HepG2 (cell line): ENCODE measurements at regions not wholly inside any gene's neighbourhood (a gene's known extent, or its start where the extent isn't known, plus 50 kb on each side); places are given as distances from the start of the nearest gene placed in this dataset.

ENCODE experiments used
- ATAC-seq: fragments of 200-7000 bp; cut with Tn5 transposase; 3 replicates; pipeline ENCODE4 v1.9.1; 2020; ENCODE audit warnings: mild to moderate bottlenecking, moderate library complexity
- BruUV-seq: library from RNA; stranded (reverse); fragments of 400-500 nt; replicated peaks from 2 replicates; lab custom pipeline; 2021; lab: Mats Ljungman, UMichigan
- CTCF ChIA-PET: fragments of 300-600 bp; formaldehyde crosslinking; extraction: SDS; loops from one replicate; lab custom pipeline; 2021; ENCODE audit warnings: low total read pairs, inconsistent platforms, low intra/inter-chr PET ratio; lab: Yijun Ruan, JAX
- POLR2A ChIA-PET: fragments of 350-600 bp; sonication (Branson Sonifier 250); formaldehyde crosslinking; loops from one replicate; lab custom pipeline; 2020; ENCODE audit warnings: antibody characterized with exemption, inconsistent platforms; lab: Yijun Ruan, JAX
- DNase-seq: peaks from one replicate; pipeline ENCODE4 v3.0.0-alpha.2; 2015; ENCODE audit warnings: low spot score
- FAIRE-seq: peaks from 3 replicates; lab custom pipeline; 2011; peaks lifted over from hg19 to GRCh38; lab: Jason Lieb, UNC
- H2AFZ ChIP-seq: one replicate; pipeline ENCODE4 v1.6.1; 2011; ENCODE audit warnings: low read length, inconsistent platforms
- H3K27ac ChIP-seq: fragments of 300-600 bp; 3 replicates; pipeline ENCODE4 v1.8.0; 2011; ENCODE audit warnings: mixed run types, mild to moderate bottlenecking, mixed read lengths, low read length, inconsistent platforms; ENCODE audit not compliant: insufficient read depth; ENCODE audit errors: extremely low read length
- H3K27me3 ChIP-seq, 2 experiments: fragments of 200-600 bp in 1 of 2; 2 replicates in 1 of 2; 3 replicates in 1 of 2; pipeline versions ENCODE4 v1.6.0 to v1.8.0; 2011; ENCODE audit warnings: low read length in 2 of 2, mild to moderate bottlenecking in 2 of 2, moderate library complexity in 2 of 2, inconsistent platforms in 1 of 2; ENCODE audit not compliant: insufficient read depth in 2 of 2, control insufficient read depth in 1 of 2
- H3K36me3 ChIP-seq, 2 experiments: fragments of 200-600 bp in 1 of 2; replicated peaks in 1 of 2; 2 replicates in 1 of 2; 3 replicates in 1 of 2; pipeline versions ENCODE4 v1.5.1 to v1.8.0; 2011; ENCODE audit warnings: low read length in 2 of 2, inconsistent platforms in 1 of 2; ENCODE audit not compliant: insufficient read depth in 2 of 2, control insufficient read depth in 1 of 2
- H3K4me1 ChIP-seq: 2 replicates; pipeline ENCODE4 v1.5.1; 2012; ENCODE audit warnings: low read length, inconsistent platforms; ENCODE audit not compliant: insufficient read depth
- H3K4me2 ChIP-seq: 2 replicates; pipeline ENCODE4 v1.6.0; 2011; ENCODE audit warnings: low read depth, low read length, inconsistent platforms
- H3K4me3 ChIP-seq, 3 experiments: fragments of 200-600 bp in 1 of 3; sonication (generic), shearing (Covaris generic) in 1 of 3; replicated peaks in 1 of 3; 2 replicates each; pipeline ENCODE4 v1.5.1; 2011 to 2016; ENCODE audit warnings: low read length in 3 of 3, inconsistent platforms in 2 of 3, low read depth in 2 of 3, mild to moderate bottlenecking in 2 of 3, control low read depth in 1 of 3, mixed read lengths in 1 of 3; ENCODE audit not compliant: insufficient read depth in 1 of 3
- H3K79me2 ChIP-seq: one replicate; pipeline ENCODE4 v1.6.1; 2011; ENCODE audit warnings: low read length, inconsistent platforms; ENCODE audit not compliant: insufficient read depth
- H3K9ac ChIP-seq: 2 replicates; pipeline ENCODE4 v1.6.0; 2011; ENCODE audit warnings: mild to moderate bottlenecking, low read depth, low read length, inconsistent platforms; ENCODE audit not compliant: insufficient read depth
- H3K9me3 ChIP-seq: 2 replicates; pipeline ENCODE4 v1.5.1; 2012; ENCODE audit warnings: mild to moderate bottlenecking, low read length
- H4K20me1 ChIP-seq: 2 replicates; pipeline ENCODE4 v1.6.0; 2011; ENCODE audit warnings: inconsistent platforms, mild to moderate bottlenecking, low read length, moderate library complexity; ENCODE audit not compliant: insufficient read depth
- HNRNPL ChIP-seq: fragments of 200-400 bp; formaldehyde crosslinking; IDR thresholded peaks from 2 replicates; pipeline ENCODE4 v1.6.1; 2017; ENCODE audit warnings: mild to moderate bottlenecking, low read depth, low read length
- SALL1 ChIP-seq: sonication (generic); formaldehyde crosslinking; IDR thresholded peaks from 2 replicates; pipeline ENCODE4 v1.8.0; 2022; ENCODE audit warnings: mild to moderate bottlenecking, missing genetic modification reagents
- WGBS: methylation state at CpG from one replicate; pipeline ENCODE4 v1.1.6; 2017; ENCODE audit warnings: low lambda C conversion rate; 5-methylcytosine and 5-hydroxymethylcytosine counted together
- in situ Hi-C: cut with HindIII; loops from 2 replicates; pipeline ENCODE4 v1.10.0; 2017; ENCODE audit warnings: low pct_unique_long_range_greater_than_20kb; ENCODE audit not compliant: extremely low pct_ligation_motif_present
- intact Hi-C: fragments of 100-400 bp; cut with micrococcal nuclease; formaldehyde crosslinking; loops from one replicate; pipeline ENCODE4 v1.10.0; 2022; ENCODE audit not compliant: unreplicated experiment
- TF ChIP-seq, protein P1 (sequence below): sonication (generic); formaldehyde crosslinking; IDR thresholded peaks from 2 replicates; pipeline ENCODE4 v1.5.1; 2020; ENCODE audit warnings: missing genetic modification reagents, mild to moderate bottlenecking, borderline replicate concordance
- TF ChIP-seq, protein P2 (sequence below): sonication (generic); formaldehyde crosslinking; IDR thresholded peaks from 2 replicates; pipeline ENCODE4 v1.8.1; 2023; ENCODE audit warnings: mild to moderate bottlenecking, missing genetic modification reagents
- TF ChIP-seq, protein P3 (sequence below), 2 experiments: fragments of 450-650 bp in 1 of 2; sonication (generic) in 1 of 2; formaldehyde crosslinking; IDR thresholded peaks; 2 replicates each; pipeline versions ENCODE4 v1.5.0 to v1.8.0; 2020 to 2022; ENCODE audit warnings: mild to moderate bottlenecking in 1 of 2, missing genetic modification reagents in 1 of 2
- TF ChIP-seq, protein P4 (sequence below): sonication (generic); formaldehyde crosslinking; IDR thresholded peaks from 2 replicates; pipeline ENCODE4 v1.5.1; 2020; ENCODE audit warnings: mild to moderate bottlenecking, missing genetic modification reagents, borderline replicate concordance
- TF ChIP-seq, protein P5 (sequence below): sonication (generic); formaldehyde crosslinking; IDR thresholded peaks from 2 replicates; pipeline ENCODE4 v1.9.0; 2022; ENCODE audit warnings: low read depth, missing genetic modification reagents

DNA sequence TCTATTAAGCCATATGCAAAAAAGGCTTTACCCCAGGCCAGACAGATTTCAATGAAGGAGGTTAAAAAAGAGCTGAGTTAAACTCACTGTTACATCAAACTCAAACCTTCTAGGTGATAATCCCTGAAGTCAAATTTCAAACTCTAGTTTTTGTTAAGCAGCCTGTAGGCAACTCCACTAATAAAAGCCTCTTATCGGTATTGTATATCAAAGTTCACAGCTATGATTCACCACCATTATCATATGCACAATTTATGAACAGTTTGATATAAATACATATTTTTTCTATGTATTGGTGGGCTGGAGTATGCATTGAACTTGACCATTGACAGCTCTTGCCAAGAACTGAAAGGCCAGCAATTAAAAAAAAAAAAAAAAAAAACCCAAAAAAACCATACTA, 308.2 kb downstream of the BTBD3 start:
- WGBS: 0% methylated on average over 1 of the region's 1 CpG
- Histone ChIP-seq H3K4me1 (no peaks in the 10 kb centered on the region), H3K27ac (no peak overlapping the region), H3K27me3 (no peaks in the 10 kb centered on the region), H4K20me1 (no peaks in the 10 kb centered on the region), H2AFZ (no peak overlapping the region), H3K36me3 (no peaks in the 10 kb centered on the region), H3K79me2 (no peaks in the 10 kb centered on the region), H3K9me3 (peaks cover 24% of the 10 kb centered on the region; the same call in 1 of the 2 replicates), H3K4me3 (no peak overlapping the region), H3K4me2 (no peak overlapping the region), H3K9ac (no peak overlapping the region)
- TF ChIP-seq, protein P1, sequence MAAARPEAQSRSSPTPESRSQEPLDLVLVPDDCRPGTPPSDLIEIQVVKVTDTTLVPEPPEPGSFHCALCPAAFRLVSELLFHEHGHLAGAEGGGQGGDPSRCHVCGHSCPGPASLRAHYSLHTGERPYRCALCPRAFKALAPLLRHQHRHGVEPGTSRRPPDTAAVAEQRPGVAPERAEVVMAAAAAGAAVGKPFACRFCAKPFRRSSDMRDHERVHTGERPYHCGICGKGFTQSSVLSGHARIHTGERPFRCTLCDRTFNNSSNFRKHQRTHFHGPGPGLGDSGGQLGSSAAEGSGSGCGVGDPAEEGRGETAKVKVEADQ: no peak
- TF ChIP-seq, protein P2, sequence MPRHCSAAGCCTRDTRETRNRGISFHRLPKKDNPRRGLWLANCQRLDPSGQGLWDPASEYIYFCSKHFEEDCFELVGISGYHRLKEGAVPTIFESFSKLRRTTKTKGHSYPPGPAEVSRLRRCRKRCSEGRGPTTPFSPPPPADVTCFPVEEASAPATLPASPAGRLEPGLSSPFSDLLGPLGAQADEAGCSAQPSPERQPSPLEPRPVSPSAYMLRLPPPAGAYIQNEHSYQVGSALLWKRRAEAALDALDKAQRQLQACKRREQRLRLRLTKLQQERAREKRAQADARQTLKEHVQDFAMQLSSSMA (CRISPR knock-in tag): no peak
- TF ChIP-seq, protein P3, sequence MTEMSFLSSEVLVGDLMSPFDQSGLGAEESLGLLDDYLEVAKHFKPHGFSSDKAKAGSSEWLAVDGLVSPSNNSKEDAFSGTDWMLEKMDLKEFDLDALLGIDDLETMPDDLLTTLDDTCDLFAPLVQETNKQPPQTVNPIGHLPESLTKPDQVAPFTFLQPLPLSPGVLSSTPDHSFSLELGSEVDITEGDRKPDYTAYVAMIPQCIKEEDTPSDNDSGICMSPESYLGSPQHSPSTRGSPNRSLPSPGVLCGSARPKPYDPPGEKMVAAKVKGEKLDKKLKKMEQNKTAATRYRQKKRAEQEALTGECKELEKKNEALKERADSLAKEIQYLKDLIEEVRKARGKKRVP (CRISPR knock-in tag; IDR thresholded peaks at IDR 0.05): no peak
- TF ChIP-seq, protein P4, sequence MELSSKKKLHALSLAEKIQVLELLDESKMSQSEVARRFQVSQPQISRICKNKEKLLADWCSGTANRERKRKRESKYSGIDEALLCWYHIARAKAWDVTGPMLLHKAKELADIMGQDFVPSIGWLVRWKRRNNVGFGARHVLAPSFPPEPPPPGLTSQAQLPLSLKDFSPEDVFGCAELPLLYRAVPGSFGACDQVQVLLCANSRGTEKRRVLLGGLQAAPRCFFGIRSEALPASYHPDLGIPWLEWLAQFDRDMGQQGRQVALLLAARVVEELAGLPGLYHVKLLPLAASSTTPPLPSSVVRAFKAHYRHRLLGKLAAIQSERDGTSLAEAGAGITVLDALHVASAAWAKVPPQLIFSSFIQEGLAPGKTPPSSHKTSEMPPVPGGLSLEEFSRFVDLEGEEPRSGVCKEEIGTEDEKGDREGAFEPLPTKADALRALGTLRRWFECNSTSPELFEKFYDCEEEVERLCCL (CRISPR knock-in tag): no peak
- TF ChIP-seq HNRNPL: no peak
- TF ChIP-seq, protein P5, sequence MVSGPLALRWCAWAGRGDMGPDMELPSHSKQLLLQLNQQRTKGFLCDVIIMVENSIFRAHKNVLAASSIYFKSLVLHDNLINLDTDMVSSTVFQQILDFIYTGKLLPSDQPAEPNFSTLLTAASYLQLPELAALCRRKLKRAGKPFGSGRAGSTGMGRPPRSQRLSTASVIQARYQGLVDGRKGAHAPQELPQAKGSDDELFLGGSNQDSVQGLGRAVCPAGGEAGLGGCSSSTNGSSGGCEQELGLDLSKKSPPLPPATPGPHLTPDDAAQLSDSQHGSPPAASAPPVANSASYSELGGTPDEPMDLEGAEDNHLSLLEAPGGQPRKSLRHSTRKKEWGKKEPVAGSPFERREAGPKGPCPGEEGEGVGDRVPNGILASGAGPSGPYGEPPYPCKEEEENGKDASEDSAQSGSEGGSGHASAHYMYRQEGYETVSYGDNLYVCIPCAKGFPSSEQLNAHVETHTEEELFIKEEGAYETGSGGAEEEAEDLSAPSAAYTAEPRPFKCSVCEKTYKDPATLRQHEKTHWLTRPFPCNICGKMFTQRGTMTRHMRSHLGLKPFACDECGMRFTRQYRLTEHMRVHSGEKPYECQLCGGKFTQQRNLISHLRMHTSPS: no peak
- TF ChIP-seq SALL1: no peak
- ATAC-seq: no peak
- in situ Hi-C loops (no loop called here), intact Hi-C loops (no loop called here)
- ChIA-PET CTCF (no interaction called here), POLR2A (no interaction called here)
- FAIRE-seq: no peak
- no TSS peak for BruUV-seq
- DNase-seq: no peak
